Astrocyte (in vitro differentiated cells and primary cell): ENCODE measurements at regions not wholly inside any gene's neighbourhood (a gene's known extent, or its start where the extent isn't known, plus 50 kb on each side); places are given as distances from the start of the nearest gene placed in this dataset.

Source experiments
- DNase-seq: peaks from one replicate; pipeline ENCODE4 v3.0.0-alpha.2; 2010; ENCODE audit warnings: low read depth
- FAIRE-seq: peaks from 2 replicates; lab custom pipeline; 2011; peaks lifted over from hg19 to GRCh38; lab: Jason Lieb, UNC
- H2AFZ ChIP-seq: 2 replicates; pipeline ENCODE4 v1.6.0; 2012; ENCODE audit warnings: low read depth, low read length, inconsistent platforms
- H3K27ac ChIP-seq: 2 replicates; pipeline ENCODE4 v1.5.1; 2011; ENCODE audit warnings: low read depth, low read length, inconsistent platforms
- H3K27me3 ChIP-seq: 2 replicates; pipeline ENCODE4 v1.6.0; 2011; ENCODE audit warnings: low read length, inconsistent platforms; ENCODE audit not compliant: insufficient read depth
- H3K36me3 ChIP-seq: 2 replicates; pipeline ENCODE4 v1.5.1; 2011; ENCODE audit warnings: low read length, inconsistent platforms; ENCODE audit not compliant: insufficient read depth
- H3K4me1 ChIP-seq: 2 replicates; pipeline ENCODE4 v1.5.1; 2011; ENCODE audit warnings: low read length, inconsistent platforms; ENCODE audit not compliant: insufficient read depth
- H3K4me2 ChIP-seq: 2 replicates; pipeline ENCODE4 v1.6.0; 2012; ENCODE audit warnings: low read length, inconsistent platforms
- H3K4me3 ChIP-seq: 2 replicates; pipeline ENCODE4 v1.5.1; 2011; ENCODE audit warnings: low read depth, mild to moderate bottlenecking, low read length, inconsistent platforms; ENCODE audit not compliant: insufficient read depth
- H3K79me2 ChIP-seq: 2 replicates; pipeline ENCODE4 v1.6.0; 2012; ENCODE audit warnings: mild to moderate bottlenecking, low read length, inconsistent platforms; ENCODE audit not compliant: insufficient read depth
- H3K9ac ChIP-seq: 2 replicates; pipeline ENCODE4 v1.6.0; 2012; ENCODE audit warnings: mild to moderate bottlenecking, low read length, inconsistent platforms
- H3K9me3 ChIP-seq: 2 replicates; pipeline ENCODE4 v1.5.1; 2012; ENCODE audit warnings: low read depth, mild to moderate bottlenecking, low read length, inconsistent platforms; ENCODE audit not compliant: insufficient read depth
- H4K20me1 ChIP-seq: 2 replicates; pipeline ENCODE4 v1.6.0; 2012; ENCODE audit warnings: low read length, inconsistent platforms; ENCODE audit not compliant: insufficient read depth
- H3K27ac Mint-ChIP-seq: one replicate; pipeline ENCODE4 v1.8.0; 2021; ENCODE audit warnings: mild to moderate bottlenecking, mixed read lengths; ENCODE audit not compliant: unreplicated experiment
- H3K27me3 Mint-ChIP-seq: one replicate; pipeline ENCODE4 v1.8.0; 2021; ENCODE audit warnings: low read depth, mixed read lengths; ENCODE audit not compliant: unreplicated experiment
- H3K36me3 Mint-ChIP-seq: one replicate; pipeline ENCODE4 v1.8.0; 2021; ENCODE audit warnings: low read depth, mixed read lengths; ENCODE audit not compliant: unreplicated experiment
- H3K4me1 Mint-ChIP-seq: one replicate; pipeline ENCODE4 v1.8.0; 2021; ENCODE audit warnings: low read depth, mixed read lengths; ENCODE audit not compliant: unreplicated experiment
- H3K4me3 Mint-ChIP-seq: one replicate; pipeline ENCODE4 v1.8.0; 2021; ENCODE audit warnings: mild to moderate bottlenecking, moderate library complexity, mixed read lengths; ENCODE audit not compliant: unreplicated experiment
- H3K9me3 Mint-ChIP-seq: one replicate; pipeline ENCODE4 v1.8.0; 2021; ENCODE audit warnings: mild to moderate bottlenecking, mixed read lengths; ENCODE audit not compliant: unreplicated experiment
- CTCF ChIP-seq: IDR thresholded peaks from 2 replicates; pipeline ENCODE4 v1.5.1; 2011; ENCODE audit warnings: low read depth, mild to moderate bottlenecking, inconsistent platforms, low read length, moderate library complexity; ENCODE audit not compliant: insufficient read depth
- EZH2 ChIP-seq: IDR thresholded peaks from 2 replicates; pipeline ENCODE4 v1.6.1; 2012; ENCODE audit warnings: mild to moderate bottlenecking, low read length, inconsistent platforms; ENCODE audit not compliant: insufficient read depth

- Histone ChIP-seq H2AFZ (no peak overlapping the region), H3K4me2 (peak overlapping the region; percentile 60)
Measured at GRCh38 chr13:80048802-80049201, 292.1 kb downstream of the SPRY2 start.

GRCh38 chr13:80048030-80048429, 292.9 kb downstream of the SPRY2 start:
- no peaks in the 10 kb centered on the region for H3K27me3 Mint-ChIP-seq
- peak overlapping the region; percentile 60 for H3K4me2 ChIP-seq
- H3K4me3 ChIP-seq: no peak overlapping the region
- DNase-seq (peak; percentile 27), FAIRE-seq (no peak)
- peaks cover 40% of the 10 kb centered on the region for H3K4me1 Mint-ChIP-seq
- H3K9me3 Mint-ChIP-seq: peaks cover 4% of the 10 kb centered on the region
- no peak overlapping the region for H3K4me3 Mint-ChIP-seq
- TF ChIP-seq CTCF (no peak), EZH2 (no peak)
- peak overlapping the region; percentile 59 for H3K9ac ChIP-seq
- no peaks in the 10 kb centered on the region for H3K36me3 Mint-ChIP-seq
- H3K27me3 ChIP-seq: no peaks in the 10 kb centered on the region
- H3K27ac ChIP-seq: peak overlapping the region; percentile 62
- H3K79me2 ChIP-seq: no peaks in the 10 kb centered on the region
- H3K4me1 ChIP-seq: peaks cover 30% of the 10 kb centered on the region
- H3K36me3 ChIP-seq: no peaks in the 10 kb centered on the region
- H4K20me1 ChIP-seq: no peaks in the 10 kb centered on the region
- no peak overlapping the region for H2AFZ ChIP-seq
- H3K9me3 ChIP-seq: no peaks in the 10 kb centered on the region
- H3K27ac Mint-ChIP-seq: peak overlapping the region; percentile 73

More at GRCh38 chr13:80048802-80049201, 292.1 kb downstream of the SPRY2 start:
- Histone ChIP-seq H3K9me3 (no peaks in the 10 kb centered on the region), H3K9ac (peak overlapping the region; percentile 59), H3K27ac (peak overlapping the region; percentile 62), H3K4me3 (no peak overlapping the region), H3K27me3 (no peaks in the 10 kb centered on the region), H3K79me2 (no peaks in the 10 kb centered on the region), H3K4me1 (peaks cover 30% of the 10 kb centered on the region), H4K20me1 (no peaks in the 10 kb centered on the region), H3K36me3 (no peaks in the 10 kb centered on the region)
- no peak for TF ChIP-seq EZH2
- FAIRE-seq: peak; percentile 95
- H3K4me1 Mint-ChIP-seq: peaks cover 40% of the 10 kb centered on the region
- peaks cover 4% of the 10 kb centered on the region for H3K9me3 Mint-ChIP-seq
- H3K4me3 Mint-ChIP-seq: no peak overlapping the region
- H3K27ac Mint-ChIP-seq: peak overlapping the region; percentile 85
- H3K36me3 Mint-ChIP-seq: no peaks in the 10 kb centered on the region
- DNase-seq: peak; percentile 98
- no peaks in the 10 kb centered on the region for H3K27me3 Mint-ChIP-seq

GRCh38 chr13:80047406-80047805, 293.5 kb downstream of the SPRY2 start:
- Mint-ChIP-seq H3K9me3 (peaks cover 4% of the 10 kb centered on the region), H3K4me3 (peak overlapping the region; percentile 23), H3K36me3 (no peaks in the 10 kb centered on the region), H3K4me1 (peaks cover 40% of the 10 kb centered on the region), H3K27ac (peak overlapping the region; percentile 73), H3K27me3 (no peaks in the 10 kb centered on the region)
- Histone ChIP-seq H3K79me2 (no peaks in the 10 kb centered on the region), H3K9me3 (no peaks in the 10 kb centered on the region), H2AFZ (peak overlapping the region; percentile 2), H3K36me3 (no peaks in the 10 kb centered on the region), H3K27me3 (no peaks in the 10 kb centered on the region), H4K20me1 (no peaks in the 10 kb centered on the region), H3K4me2 (peak overlapping the region; percentile 60), H3K27ac (peak overlapping the region; percentile 62), H3K9ac (peak overlapping the region; percentile 59), H3K4me3 (no peak overlapping the region), H3K4me1 (peaks cover 30% of the 10 kb centered on the region)
- TF ChIP-seq EZH2 (no peak), CTCF (no peak)
- DNase-seq: peak; percentile 94
- FAIRE-seq: peak; percentile 59
